HepG2 (cell line): ENCODE measurements at regions not wholly inside any gene's neighbourhood (a gene's known extent, or its start where the extent isn't known, plus 50 kb on each side); places are given as distances from the start of the nearest gene placed in this dataset.

Experiments used
- ATAC-seq: fragments of 200-7000 bp; cut with Tn5 transposase; 3 replicates; pipeline ENCODE4 v1.9.1; 2020; ENCODE audit warnings: mild to moderate bottlenecking, moderate library complexity
- BruUV-seq: library from RNA; stranded (reverse); fragments of 400-500 nt; replicated peaks from 2 replicates; lab custom pipeline; 2021; lab: Mats Ljungman, UMichigan
- CTCF ChIA-PET: fragments of 300-600 bp; formaldehyde crosslinking; extraction: SDS; loops from one replicate; lab custom pipeline; 2021; ENCODE audit warnings: low total read pairs, inconsistent platforms, low intra/inter-chr PET ratio; lab: Yijun Ruan, JAX
- POLR2A ChIA-PET: fragments of 350-600 bp; sonication (Branson Sonifier 250); formaldehyde crosslinking; loops from one replicate; lab custom pipeline; 2020; ENCODE audit warnings: antibody characterized with exemption, inconsistent platforms; lab: Yijun Ruan, JAX
- DNase-seq: peaks from one replicate; pipeline ENCODE4 v3.0.0-alpha.2; 2015; ENCODE audit warnings: low spot score
- FAIRE-seq: peaks from 3 replicates; lab custom pipeline; 2011; peaks lifted over from hg19 to GRCh38; lab: Jason Lieb, UNC
- H2AFZ ChIP-seq: one replicate; pipeline ENCODE4 v1.6.1; 2011; ENCODE audit warnings: low read length, inconsistent platforms
- H3K27ac ChIP-seq: fragments of 300-600 bp; 3 replicates; pipeline ENCODE4 v1.8.0; 2011; ENCODE audit warnings: mixed run types, mild to moderate bottlenecking, mixed read lengths, low read length, inconsistent platforms; ENCODE audit not compliant: insufficient read depth; ENCODE audit errors: extremely low read length
- H3K27me3 ChIP-seq, 2 experiments: fragments of 200-600 bp in 1 of 2; 2 replicates in 1 of 2; 3 replicates in 1 of 2; pipeline versions ENCODE4 v1.6.0 to v1.8.0; 2011; ENCODE audit warnings: low read length in 2 of 2, mild to moderate bottlenecking in 2 of 2, moderate library complexity in 2 of 2, inconsistent platforms in 1 of 2; ENCODE audit not compliant: insufficient read depth in 2 of 2, control insufficient read depth in 1 of 2
- H3K36me3 ChIP-seq, 2 experiments: fragments of 200-600 bp in 1 of 2; replicated peaks in 1 of 2; 2 replicates in 1 of 2; 3 replicates in 1 of 2; pipeline versions ENCODE4 v1.5.1 to v1.8.0; 2011; ENCODE audit warnings: low read length in 2 of 2, inconsistent platforms in 1 of 2; ENCODE audit not compliant: insufficient read depth in 2 of 2, control insufficient read depth in 1 of 2
- H3K4me1 ChIP-seq: 2 replicates; pipeline ENCODE4 v1.5.1; 2012; ENCODE audit warnings: low read length, inconsistent platforms; ENCODE audit not compliant: insufficient read depth
- H3K4me2 ChIP-seq: 2 replicates; pipeline ENCODE4 v1.6.0; 2011; ENCODE audit warnings: low read depth, low read length, inconsistent platforms
- H3K4me3 ChIP-seq, 3 experiments: fragments of 200-600 bp in 1 of 3; sonication (generic), shearing (Covaris generic) in 1 of 3; replicated peaks in 1 of 3; 2 replicates each; pipeline ENCODE4 v1.5.1; 2011 to 2016; ENCODE audit warnings: low read length in 3 of 3, inconsistent platforms in 2 of 3, low read depth in 2 of 3, mild to moderate bottlenecking in 2 of 3, control low read depth in 1 of 3, mixed read lengths in 1 of 3; ENCODE audit not compliant: insufficient read depth in 1 of 3
- H3K79me2 ChIP-seq: one replicate; pipeline ENCODE4 v1.6.1; 2011; ENCODE audit warnings: low read length, inconsistent platforms; ENCODE audit not compliant: insufficient read depth
- H3K9ac ChIP-seq: 2 replicates; pipeline ENCODE4 v1.6.0; 2011; ENCODE audit warnings: mild to moderate bottlenecking, low read depth, low read length, inconsistent platforms; ENCODE audit not compliant: insufficient read depth
- H3K9me3 ChIP-seq: 2 replicates; pipeline ENCODE4 v1.5.1; 2012; ENCODE audit warnings: mild to moderate bottlenecking, low read length
- H4K20me1 ChIP-seq: 2 replicates; pipeline ENCODE4 v1.6.0; 2011; ENCODE audit warnings: inconsistent platforms, mild to moderate bottlenecking, low read length, moderate library complexity; ENCODE audit not compliant: insufficient read depth
- ARNT ChIP-seq: fragments of 450-650 bp; IDR thresholded peaks from 2 replicates; pipeline ENCODE4 v1.6.1; 2017
- ESRRA ChIP-seq: sonication (generic); formaldehyde crosslinking; IDR thresholded peaks from 2 replicates; pipeline ENCODE4 v1.5.1; 2020; ENCODE audit warnings: mild to moderate bottlenecking, low read depth, missing genetic modification reagents
- MBNL3 ChIP-seq: fragments of 250-450 bp; sonication (Bioruptor Pico); conservative IDR thresholded peaks from 2 replicates; pipeline ENCODE4 v1.8.0; 2022; ENCODE audit warnings: mild to moderate bottlenecking, inconsistent platforms
- MTF1 ChIP-seq: sonication (generic); formaldehyde crosslinking; IDR thresholded peaks from 2 replicates; pipeline ENCODE4 v1.5.0; 2020; ENCODE audit warnings: missing genetic modification reagents
- NFIB ChIP-seq: sonication (generic); formaldehyde crosslinking; IDR thresholded peaks from 2 replicates; pipeline ENCODE4 v1.9.0; 2021; ENCODE audit warnings: missing genetic modification reagents, mild to moderate bottlenecking, borderline replicate concordance
- NFIC ChIP-seq: IDR thresholded peaks from 2 replicates; pipeline ENCODE4 v1.6.1; 2012; ENCODE audit warnings: mild to moderate bottlenecking, low read length, inconsistent platforms
- TAF1 ChIP-seq: sonication (generic); formaldehyde crosslinking; IDR thresholded peaks from 2 replicates; pipeline ENCODE4 v1.4.0; 2020; ENCODE audit warnings: missing genetic modification reagents
- ZNF577 ChIP-seq: sonication (generic); formaldehyde crosslinking; IDR thresholded peaks from 2 replicates; pipeline ENCODE4 v1.4.0; 2020; ENCODE audit warnings: mild to moderate bottlenecking, low read depth, missing genetic modification reagents, borderline replicate concordance
- ZZZ3 ChIP-seq: sonication (generic); formaldehyde crosslinking; IDR thresholded peaks from 2 replicates; pipeline ENCODE4 v1.4.0; 2020; ENCODE audit warnings: missing genetic modification reagents, mild to moderate bottlenecking, borderline replicate concordance
- WGBS: methylation state at CpG from one replicate; pipeline ENCODE4 v1.1.6; 2017; ENCODE audit warnings: low lambda C conversion rate; 5-methylcytosine and 5-hydroxymethylcytosine counted together
- in situ Hi-C: cut with HindIII; loops from 2 replicates; pipeline ENCODE4 v1.10.0; 2017; ENCODE audit warnings: low pct_unique_long_range_greater_than_20kb; ENCODE audit not compliant: extremely low pct_ligation_motif_present
- intact Hi-C: fragments of 100-400 bp; cut with micrococcal nuclease; formaldehyde crosslinking; loops from one replicate; pipeline ENCODE4 v1.10.0; 2022; ENCODE audit not compliant: unreplicated experiment
- TF ChIP-seq, protein P1 (sequence below): sonication (generic); formaldehyde crosslinking; IDR thresholded peaks from 2 replicates; pipeline ENCODE4 v1.4.0; 2020; ENCODE audit warnings: missing genetic modification reagents
- TF ChIP-seq, protein P2 (sequence below): fragments of 450-650 bp; IDR thresholded peaks from 2 replicates; pipeline ENCODE4 v1.6.1; 2017; ENCODE audit warnings: mild to moderate bottlenecking
- TF ChIP-seq, protein P3 (sequence below): sonication (generic); formaldehyde crosslinking; IDR thresholded peaks from 2 replicates; pipeline ENCODE4 v1.9.0; 2022; ENCODE audit warnings: low read depth, missing genetic modification reagents

DNA sequence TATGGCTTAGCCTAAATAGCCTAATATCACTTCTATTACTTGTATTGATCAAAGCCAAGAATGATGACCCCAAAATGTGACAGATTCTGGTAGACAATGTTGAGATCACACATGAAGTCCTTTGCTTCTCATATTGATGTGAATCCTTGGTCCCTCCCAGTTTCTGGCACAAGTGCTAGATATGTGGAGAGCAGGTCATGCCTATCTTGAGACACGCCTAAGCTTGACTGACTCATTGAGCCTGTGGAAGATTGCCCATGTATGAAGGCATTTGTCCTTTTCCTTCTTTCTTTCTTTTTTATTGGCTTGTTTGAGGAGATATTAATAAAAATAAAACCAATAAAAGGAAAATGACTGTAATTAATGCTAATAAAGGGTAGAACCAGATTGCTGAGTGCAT, 54.0 kb upstream of the TMEM108 start:
- Histone ChIP-seq H4K20me1 (no peaks in the 10 kb centered on the region), H3K27ac (no peak overlapping the region), H2AFZ (no peak overlapping the region), H3K9ac (no peak overlapping the region), H3K27me3 (no peaks in the 10 kb centered on the region), H3K4me2 (no peak overlapping the region), H3K4me1 (no peaks in the 10 kb centered on the region)
- no peak for DNase-seq
- no TSS peak for BruUV-seq
- in situ Hi-C loops: no loop called here
- 17% methylated on average over 1 of the region's 1 CpG for WGBS
- TF ChIP-seq TAF1 (CRISPR knock-in tag) (no peak), ZZZ3 (no peak), NFIC (no peak), ESRRA (CRISPR knock-in tag) (no peak), MTF1 (CRISPR knock-in tag) (no peak), ARNT (no peak), ZNF577 (CRISPR knock-in tag) (no peak), NFIB (CRISPR knock-in tag) (no peak), MBNL3 (CRISPR knock-in tag) (no peak)
- TF ChIP-seq, protein P1, sequence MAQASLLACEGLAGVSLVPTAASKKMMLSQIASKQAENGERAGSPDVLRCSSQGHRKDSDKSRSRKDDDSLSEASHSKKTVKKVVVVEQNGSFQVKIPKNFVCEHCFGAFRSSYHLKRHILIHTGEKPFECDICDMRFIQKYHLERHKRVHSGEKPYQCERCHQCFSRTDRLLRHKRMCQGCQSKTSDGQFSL (CRISPR knock-in tag): no peak
- TF ChIP-seq, protein P2, sequence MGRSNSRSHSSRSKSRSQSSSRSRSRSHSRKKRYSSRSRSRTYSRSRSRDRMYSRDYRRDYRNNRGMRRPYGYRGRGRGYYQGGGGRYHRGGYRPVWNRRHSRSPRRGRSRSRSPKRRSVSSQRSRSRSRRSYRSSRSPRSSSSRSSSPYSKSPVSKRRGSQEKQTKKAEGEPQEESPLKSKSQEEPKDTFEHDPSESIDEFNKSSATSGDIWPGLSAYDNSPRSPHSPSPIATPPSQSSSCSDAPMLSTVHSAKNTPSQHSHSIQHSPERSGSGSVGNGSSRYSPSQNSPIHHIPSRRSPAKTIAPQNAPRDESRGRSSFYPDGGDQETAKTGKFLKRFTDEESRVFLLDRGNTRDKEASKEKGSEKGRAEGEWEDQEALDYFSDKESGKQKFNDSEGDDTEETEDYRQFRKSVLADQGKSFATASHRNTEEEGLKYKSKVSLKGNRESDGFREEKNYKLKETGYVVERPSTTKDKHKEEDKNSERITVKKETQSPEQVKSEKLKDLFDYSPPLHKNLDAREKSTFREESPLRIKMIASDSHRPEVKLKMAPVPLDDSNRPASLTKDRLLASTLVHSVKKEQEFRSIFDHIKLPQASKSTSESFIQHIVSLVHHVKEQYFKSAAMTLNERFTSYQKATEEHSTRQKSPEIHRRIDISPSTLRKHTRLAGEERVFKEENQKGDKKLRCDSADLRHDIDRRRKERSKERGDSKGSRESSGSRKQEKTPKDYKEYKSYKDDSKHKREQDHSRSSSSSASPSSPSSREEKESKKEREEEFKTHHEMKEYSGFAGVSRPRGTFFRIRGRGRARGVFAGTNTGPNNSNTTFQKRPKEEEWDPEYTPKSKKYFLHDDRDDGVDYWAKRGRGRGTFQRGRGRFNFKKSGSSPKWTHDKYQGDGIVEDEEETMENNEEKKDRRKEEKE: no peak
- TF ChIP-seq, protein P3, sequence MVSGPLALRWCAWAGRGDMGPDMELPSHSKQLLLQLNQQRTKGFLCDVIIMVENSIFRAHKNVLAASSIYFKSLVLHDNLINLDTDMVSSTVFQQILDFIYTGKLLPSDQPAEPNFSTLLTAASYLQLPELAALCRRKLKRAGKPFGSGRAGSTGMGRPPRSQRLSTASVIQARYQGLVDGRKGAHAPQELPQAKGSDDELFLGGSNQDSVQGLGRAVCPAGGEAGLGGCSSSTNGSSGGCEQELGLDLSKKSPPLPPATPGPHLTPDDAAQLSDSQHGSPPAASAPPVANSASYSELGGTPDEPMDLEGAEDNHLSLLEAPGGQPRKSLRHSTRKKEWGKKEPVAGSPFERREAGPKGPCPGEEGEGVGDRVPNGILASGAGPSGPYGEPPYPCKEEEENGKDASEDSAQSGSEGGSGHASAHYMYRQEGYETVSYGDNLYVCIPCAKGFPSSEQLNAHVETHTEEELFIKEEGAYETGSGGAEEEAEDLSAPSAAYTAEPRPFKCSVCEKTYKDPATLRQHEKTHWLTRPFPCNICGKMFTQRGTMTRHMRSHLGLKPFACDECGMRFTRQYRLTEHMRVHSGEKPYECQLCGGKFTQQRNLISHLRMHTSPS (CRISPR knock-in tag): no peak
- TF ChIP-seq, all 625 proteins: peak for 0
- Histone ChIP-seq H3K4me3 (no peak overlapping the region), H3K9me3 (no peaks in the 10 kb centered on the region), H3K79me2 (no peaks in the 10 kb centered on the region), H3K36me3 (no peaks in the 10 kb centered on the region)
- no peak for FAIRE-seq
- CTCF ChIA-PET: no interaction called here
- ATAC-seq: no peak
- intact Hi-C loops: no loop called here
- POLR2A ChIA-PET: no interaction called here
